Liver (tissue), 8 donors: ENCODE measurements at regions not wholly inside any gene's neighbourhood (a gene's known extent, or its start where the extent isn't known, plus 50 kb on each side); places are given as distances from the start of the nearest gene placed in this dataset.

Experiments
- DNase-seq: peaks from one replicate; pipeline ENCODE4 v3.0.0-alpha.2; 2017; ENCODE audit warnings: low spot score
- H3K27ac ChIP-seq, 2 donors: one replicate each; pipeline ENCODE4 v1.7.0; 2013; ENCODE audit warnings: inconsistent platforms in 2 of 2, low read length in 2 of 2, control low read depth in 1 of 2, low read depth in 1 of 2, mild to moderate bottlenecking in 1 of 2
- H3K27me3 ChIP-seq, 4 donors: one replicate each; pipeline versions ENCODE4 v1.6.1 to v1.7.0; 2013; ENCODE audit warnings: low read length in 3 of 4, inconsistent platforms in 1 of 4, mild to moderate bottlenecking in 1 of 4, moderate library complexity in 1 of 4; ENCODE audit not compliant: control insufficient read depth in 4 of 4, insufficient read depth in 4 of 4
- H3K36me3 ChIP-seq, 4 donors: one replicate each; pipeline versions ENCODE4 v1.6.1 to v1.7.0; 2013; ENCODE audit warnings: low read length in 3 of 4, mild to moderate bottlenecking in 3 of 4, low read depth in 1 of 4, moderate library complexity in 1 of 4; ENCODE audit not compliant: control insufficient read depth in 4 of 4, insufficient read depth in 3 of 4
- H3K4me1 ChIP-seq, 4 donors: one replicate each; pipeline versions ENCODE4 v1.6.1 to v1.7.0; 2013; ENCODE audit warnings: low read length in 3 of 4, mild to moderate bottlenecking in 3 of 4, moderate library complexity in 1 of 4; ENCODE audit not compliant: control insufficient read depth in 4 of 4, insufficient read depth in 4 of 4
- H3K4me3 ChIP-seq, 3 donors: one replicate each; pipeline versions ENCODE4 v1.6.1 to v1.7.0; 2013; ENCODE audit warnings: low read length in 3 of 3, control low read depth in 1 of 3, low read depth in 1 of 3, mild to moderate bottlenecking in 1 of 3
- H3K9ac ChIP-seq, 2 donors: one replicate each; pipeline ENCODE4 v1.7.0; 2013; ENCODE audit warnings: low read length in 2 of 2, mild to moderate bottlenecking in 2 of 2, moderate library complexity in 2 of 2, control low read depth in 1 of 2, low read depth in 1 of 2
- H3K9me3 ChIP-seq, 4 donors: one replicate each; pipeline versions ENCODE4 v1.6.1 to v1.7.0; 2013; ENCODE audit warnings: low read length in 3 of 4; ENCODE audit not compliant: control insufficient read depth in 4 of 4
- ATF3 ChIP-seq: IDR thresholded peaks from 2 replicates; pipeline ENCODE4 v1.6.1; 2016; ENCODE audit warnings: antibody characterized with exemption
- CTCF ChIP-seq: fragments of 150-350 bp; IDR thresholded peaks from 2 replicates; pipeline ENCODE4 v1.5.1; 2017; ENCODE audit warnings: improper control_type of control experiment, low read depth, low read length; ENCODE audit not compliant: missing input control
- EGR1 ChIP-seq, 2 donors: IDR thresholded peaks; 2 replicates each; pipeline ENCODE4 v1.6.1; 2016 to 2018; ENCODE audit warnings: antibody characterized with exemption in 2 of 2, low read depth in 2 of 2
- FOXA1 ChIP-seq: IDR thresholded peaks from 2 replicates; pipeline ENCODE4 v1.6.1; 2016; ENCODE audit warnings: antibody characterized with exemption
- FOXA2 ChIP-seq: IDR thresholded peaks from 2 replicates; pipeline ENCODE4 v1.6.1; 2016; ENCODE audit warnings: antibody characterized with exemption
- GABPA ChIP-seq, 2 donors: IDR thresholded peaks in 1 of 2; conservative IDR thresholded peaks in 1 of 2; 2 replicates each; pipeline ENCODE4 v1.6.1; 2016; ENCODE audit warnings: antibody characterized with exemption in 2 of 2, mild to moderate bottlenecking in 1 of 2, moderate library complexity in 1 of 2
- HNF4A ChIP-seq, 2 donors: conservative IDR thresholded peaks; 2 replicates each; pipeline ENCODE4 v1.6.1; 2016; ENCODE audit warnings: antibody characterized with exemption in 2 of 2, mild to moderate bottlenecking in 2 of 2
- HNF4G ChIP-seq: IDR thresholded peaks from 2 replicates; pipeline ENCODE4 v1.6.1; 2016; ENCODE audit warnings: antibody characterized with exemption
- MAX ChIP-seq: IDR thresholded peaks from 2 replicates; pipeline ENCODE4 v1.6.1; 2016; ENCODE audit warnings: antibody characterized with exemption
- NR2F2 ChIP-seq: IDR thresholded peaks from 2 replicates; pipeline ENCODE4 v1.6.1; 2016; ENCODE audit warnings: antibody characterized with exemption
- RAD21 ChIP-seq, 2 donors: IDR thresholded peaks; 2 replicates each; pipeline ENCODE4 v1.6.1; 2016; ENCODE audit warnings: antibody characterized with exemption in 2 of 2, mild to moderate bottlenecking in 2 of 2
- REST ChIP-seq: IDR thresholded peaks from 2 replicates; pipeline ENCODE4 v1.6.1; 2016; ENCODE audit warnings: antibody characterized with exemption, mild to moderate bottlenecking
- RXRA ChIP-seq, 2 donors: IDR thresholded peaks; 2 replicates each; pipeline ENCODE4 v1.6.1; 2017 to 2018; ENCODE audit warnings: antibody characterized with exemption in 2 of 2, mild to moderate bottlenecking in 1 of 2
- SP1 ChIP-seq: IDR thresholded peaks from 2 replicates; pipeline ENCODE4 v1.6.1; 2018; ENCODE audit warnings: antibody characterized with exemption, mild to moderate bottlenecking
- YY1 ChIP-seq: IDR thresholded peaks from 2 replicates; pipeline ENCODE4 v1.6.1; 2016; ENCODE audit warnings: antibody characterized with exemption, mild to moderate bottlenecking
- ZBTB33 ChIP-seq: IDR thresholded peaks from 2 replicates; pipeline ENCODE4 v1.6.1; 2016; ENCODE audit warnings: antibody characterized with exemption
- WGBS: extraction: QIAGEN DNeasy Blood & Tissue Kit; methylation state at CpG from one replicate; pipeline ENCODE4 v1.1.7; 2013; 5-methylcytosine and 5-hydroxymethylcytosine counted together
- donor health status: healthy.
- donor health status: healthy.
- donor health status: healthy.
- donor health status: healthy.
- donor health status: healthy.

- Histone ChIP-seq H3K27me3 (no peaks in the 10 kb centered on the region), H3K4me3 (no peak overlapping the region), H3K27ac (no peak overlapping the region), H3K36me3 (no peaks in the 10 kb centered on the region), H3K9ac (no peak overlapping the region), H3K9me3 (no peaks in the 10 kb centered on the region), H3K4me1 (no peaks in the 10 kb centered on the region)
- no peak for DNase-seq
- TF ChIP-seq REST (no peak), HNF4A (conservative IDR thresholded peaks at IDR 0.05) (no peak), ZBTB33 (no peak), FOXA1 (no peak), YY1 (no peak), RXRA (IDR thresholded peaks at IDR 0.05) (no peak), GABPA (IDR thresholded peaks at IDR 0.05 in 1 of 2, conservative IDR thresholded peaks at IDR 0.05 in 1 of 2) (no peak), ATF3 (no peak), RAD21 (IDR thresholded peaks at IDR 0.05) (no peak), EGR1 (IDR thresholded peaks at IDR 0.05; ENCODE audit: low read depth in 2 of 2) (no peak), CTCF (no peak), FOXA2 (no peak), NR2F2 (no peak), HNF4G (no peak)
- WGBS, result 80% methylated on average over 1 of the region's 1 CpG
Observed at GRCh38 chr4:59841698-59842097, 1358.4 kb upstream of the ADGRL3 start.

GRCh38 chr4:59848457-59848856, 1351.7 kb upstream of the ADGRL3 start:
- WGBS, result 71% methylated on average over 2 of the region's 2 CpGs
- H3K4me3 ChIP-seq, result no peak overlapping the region
- H3K9ac ChIP-seq, result no peak overlapping the region
- TF ChIP-seq FOXA2 (no peak), HNF4A (conservative IDR thresholded peaks at IDR 0.05) (no peak), RAD21 (IDR thresholded peaks at IDR 0.05) (no peak), ZBTB33 (no peak), GABPA (IDR thresholded peaks at IDR 0.05 in 1 of 2, conservative IDR thresholded peaks at IDR 0.05 in 1 of 2) (no peak), CTCF (no peak), MAX (no peak), RXRA (IDR thresholded peaks at IDR 0.05) (no peak), FOXA1 (no peak), SP1 (no peak), YY1 (no peak), EGR1 (IDR thresholded peaks at IDR 0.05; ENCODE audit: low read depth in 2 of 2) (no peak), ATF3 (no peak)
- H3K36me3 ChIP-seq, result no peaks in the 10 kb centered on the region
- no peaks in the 10 kb centered on the region for H3K27me3 ChIP-seq
- H3K27ac ChIP-seq, result no peak overlapping the region
- no peaks in the 10 kb centered on the region for H3K4me1 ChIP-seq
- no peak for DNase-seq
- no peaks in the 10 kb centered on the region for H3K9me3 ChIP-seq
